ENCODE measurements at regions not wholly inside any gene's neighbourhood (a gene's known extent, or its start where the extent isn't known, plus 50 kb on each side); places are given as distances from the start of the nearest gene placed in this dataset.

GRCh38 chr12:77553976-77554619, 276.6 kb upstream of the NAV3 start:
- Histone ChIP-seq H2AFZ (ENCODE audit: insufficient read depth, low read depth, low read length, poor library complexity, severe bottlenecking) (no peak overlapping the region), H3K4me1 (ENCODE audit: control insufficient read depth in 2 of 2, insufficient read depth in 2 of 2, low read length in 2 of 2) (no peaks in the 10 kb centered on the region), H4K20me1 (ENCODE audit: control insufficient read depth, insufficient read depth, low read length, poor library complexity, severe bottlenecking) (no peaks in the 10 kb centered on the region), H3K9ac (ENCODE audit: low read length) (no peak overlapping the region), H3K27me3 (replicated peaks in 1 of 4; ENCODE audit: control extremely low read depth in 1 of 4, control insufficient read depth in 3 of 4, insufficient read depth in 4 of 4, low read length in 3 of 4) (no peaks in the 10 kb centered on the region), H3K36me3 (replicated peaks in 1 of 2; ENCODE audit: control extremely low read depth in 1 of 2, control insufficient read depth in 1 of 2, extremely low read depth in 1 of 2, insufficient read depth in 2 of 2, low read length in 1 of 2) (no peaks in the 10 kb centered on the region), H3K4me3 (ENCODE audit: control extremely low read depth in 1 of 5, extremely low read depth in 1 of 5, insufficient read depth in 1 of 5, low read depth in 2 of 5, low read length in 4 of 5) (no peak overlapping the region), H3K4me2 (replicated peaks; ENCODE audit: low read depth, low read length, poor library complexity, severe bottlenecking) (no peak overlapping the region), H3K79me2 (ENCODE audit: control insufficient read depth, insufficient read depth, low read length) (no peaks in the 10 kb centered on the region), H3K9me3 (ENCODE audit: control extremely low read depth in 1 of 3, control insufficient read depth in 2 of 3, insufficient read depth in 1 of 3, low read length in 2 of 3) (no peaks in the 10 kb centered on the region), H3K27ac (ENCODE audit: low read length in 2 of 2) (no peak overlapping the region)
- no peaks in the 10 kb centered on the region for H3K27me3 Mint-ChIP-seq
- DNase-seq = no peak
- TF ChIP-seq EZH2 (IDR thresholded peaks at IDR 0.05; ENCODE audit: borderline replicate concordance, insufficient read depth, low read depth, low read length, poor library complexity, severe bottlenecking) (no peak), CTCF (IDR thresholded peaks at IDR 0.05) (no peak)
- H3K4me3 Mint-ChIP-seq = no peak overlapping the region
- H3K9me3 Mint-ChIP-seq (ENCODE audit: insufficient read depth) = no peaks in the 10 kb centered on the region
- intact Hi-C loops (cut with micrococcal nuclease) = no loop called here
- ATAC-seq (ENCODE audit: low read depth) = no peak
- no peaks in the 10 kb centered on the region for H3K4me1 Mint-ChIP-seq
- POLR2A ChIA-PET = no interaction called here
- CTCF ChIA-PET = no interaction called here
- WGBS (ENCODE audit: insufficient coverage) = 75% methylated on average over 1 of the region's 1 CpG
- no peak overlapping the region for H3K27ac Mint-ChIP-seq

- DNase-seq (no peak), ATAC-seq (ENCODE audit: low read depth) (no peak)
- H3K27ac Mint-ChIP-seq = no peak overlapping the region
- Histone ChIP-seq H3K9ac (ENCODE audit: low read length) (no peak overlapping the region), H4K20me1 (ENCODE audit: control insufficient read depth, insufficient read depth, low read length, poor library complexity, severe bottlenecking) (no peaks in the 10 kb centered on the region), H3K4me3 (ENCODE audit: control extremely low read depth in 1 of 5, extremely low read depth in 1 of 5, insufficient read depth in 1 of 5, low read depth in 2 of 5, low read length in 4 of 5) (no peak overlapping the region), H3K27ac (ENCODE audit: low read length in 2 of 2) (no peak overlapping the region), H3K36me3 (replicated peaks in 1 of 2; ENCODE audit: control extremely low read depth in 1 of 2, control insufficient read depth in 1 of 2, extremely low read depth in 1 of 2, insufficient read depth in 2 of 2, low read length in 1 of 2) (no peaks in the 10 kb centered on the region), H3K9me3 (ENCODE audit: control extremely low read depth in 1 of 3, control insufficient read depth in 2 of 3, insufficient read depth in 1 of 3, low read length in 2 of 3) (no peaks in the 10 kb centered on the region), H2AFZ (ENCODE audit: insufficient read depth, low read depth, low read length, poor library complexity, severe bottlenecking) (no peak overlapping the region), H3K4me2 (replicated peaks; ENCODE audit: low read depth, low read length, poor library complexity, severe bottlenecking) (no peak overlapping the region), H3K27me3 (replicated peaks in 1 of 4; ENCODE audit: control extremely low read depth in 1 of 4, control insufficient read depth in 3 of 4, insufficient read depth in 4 of 4, low read length in 3 of 4) (no peaks in the 10 kb centered on the region), H3K4me1 (ENCODE audit: control insufficient read depth in 2 of 2, insufficient read depth in 2 of 2, low read length in 2 of 2) (no peaks in the 10 kb centered on the region), H3K79me2 (ENCODE audit: control insufficient read depth, insufficient read depth, low read length) (no peaks in the 10 kb centered on the region)
- TF ChIP-seq CTCF (IDR thresholded peaks at IDR 0.05) (no peak), EZH2 (IDR thresholded peaks at IDR 0.05; ENCODE audit: borderline replicate concordance, insufficient read depth, low read depth, low read length, poor library complexity, severe bottlenecking) (no peak)
- H3K4me3 Mint-ChIP-seq = no peak overlapping the region
- H3K27me3 Mint-ChIP-seq = no peaks in the 10 kb centered on the region
- ChIA-PET POLR2A (no interaction called here), CTCF (no interaction called here)
- intact Hi-C loops (cut with micrococcal nuclease) = no loop called here
- no peaks in the 10 kb centered on the region for H3K9me3 Mint-ChIP-seq (ENCODE audit: insufficient read depth)
- no peaks in the 10 kb centered on the region for H3K4me1 Mint-ChIP-seq
- 95% methylated on average over 2 of the region's 3 CpGs for WGBS (ENCODE audit: insufficient coverage)
These were observed 281.1 kb upstream of the NAV3 start for GRCh38 chr12:77549383-77550128.
